ENCODE measurements at regions not wholly inside any gene's neighbourhood (a gene's known extent, or its start where the extent isn't known, plus 50 kb on each side); places are given as distances from the start of the nearest gene placed in this dataset.

GRCh38 chrX:15983034-15983433, 128.4 kb upstream of the AP1S2 start:
- no peak for DNase-seq (ENCODE audit: low spot score)

- no peak for DNase-seq (ENCODE audit: low spot score)
These were observed 123.0 kb upstream of the AP1S2 start for GRCh38 chrX:15977644-15978043.

- DNase-seq (ENCODE audit: low spot score) = no peak
These were observed 121.8 kb upstream of the AP1S2 start for GRCh38 chrX:15976396-15976795.

- no peak for DNase-seq (ENCODE audit: low spot score)
These were observed 119.3 kb upstream of the AP1S2 start for GRCh38 chrX:15973946-15974345.

- peak; percentile 16 for DNase-seq (ENCODE audit: low spot score)
These were observed 118.7 kb upstream of the AP1S2 start for GRCh38 chrX:15973299-15973698.

GRCh38 chrX:15971696-15972095, 117.1 kb upstream of the AP1S2 start:
- no peak for DNase-seq (ENCODE audit: low spot score)

GRCh38 chrX:15963858-15964257, 109.2 kb upstream of the AP1S2 start:
- no peak for DNase-seq (ENCODE audit: low spot score)

- no peak for DNase-seq (ENCODE audit: low spot score)
These were observed 105.6 kb upstream of the AP1S2 start for GRCh38 chrX:15960237-15960636.

- DNase-seq (ENCODE audit: low spot score) = no peak
These were observed 102.1 kb upstream of the AP1S2 start for GRCh38 chrX:15956681-15957080.

- no peak for DNase-seq (ENCODE audit: low spot score)
These were observed 99.2 kb upstream of the AP1S2 start for GRCh38 chrX:15953801-15954200.

GRCh38 chrX:15952212-15952611, 97.6 kb upstream of the AP1S2 start:
- DNase-seq (ENCODE audit: low spot score) = no peak

GRCh38 chrX:15948318-15948660, 93.7 kb upstream of the AP1S2 start:
- DNase-seq (ENCODE audit: low spot score) = no peak

- DNase-seq (ENCODE audit: low spot score) = peak; percentile 52
These were observed 93.2 kb upstream of the AP1S2 start for GRCh38 chrX:15947648-15948317.

GRCh38 chrX:15946783-15947580, 92.4 kb upstream of the AP1S2 start:
- DNase-seq (ENCODE audit: low spot score) = peak; percentile 60

GRCh38 chrX:15943391-15943790, 88.8 kb upstream of the AP1S2 start:
- DNase-seq (ENCODE audit: low spot score) = no peak

- DNase-seq (ENCODE audit: low spot score) = no peak
These were observed 87.7 kb upstream of the AP1S2 start for GRCh38 chrX:15942307-15942706.

GRCh38 chrX:15939737-15940136, 85.1 kb upstream of the AP1S2 start:
- no peak for DNase-seq (ENCODE audit: low spot score)

GRCh38 chrX:15938072-15938471, 83.5 kb upstream of the AP1S2 start:
- no peak for DNase-seq (ENCODE audit: low spot score)

GRCh38 chrX:15931362-15931761, 76.7 kb upstream of the AP1S2 start:
- DNase-seq (ENCODE audit: low spot score) = no peak

- DNase-seq (ENCODE audit: low spot score) = peak; percentile 25
These were observed 76.0 kb upstream of the AP1S2 start for GRCh38 chrX:15930585-15930984.

- DNase-seq (ENCODE audit: low spot score) = no peak
These were observed 74.6 kb upstream of the AP1S2 start for GRCh38 chrX:15929194-15929593.

- DNase-seq (ENCODE audit: low spot score) = no peak
These were observed 72.0 kb upstream of the AP1S2 start for GRCh38 chrX:15926622-15927021.

GRCh38 chrX:15918003-15918402, 63.4 kb upstream of the AP1S2 start:
- DNase-seq (ENCODE audit: low spot score) = no peak

GRCh38 chrX:15916704-15917084, 62.1 kb upstream of the AP1S2 start:
- no peak for DNase-seq (ENCODE audit: low spot score)

All from AG08396 (cell line).